ENCODE measurements at regions not wholly inside any gene's neighbourhood (a gene's known extent, or its start where the extent isn't known, plus 50 kb on each side); places are given as distances from the start of the nearest gene placed in this dataset.

- H3K4me2 ChIP-seq (ENCODE audit: low read length) = no peak overlapping the region
- BruUV-seq (replicated peaks) = no TSS peak
- H3K9me2 ChIP-seq (ENCODE audit: insufficient read depth, low read length) = no peaks in the 10 kb centered on the region
- no peaks in the 10 kb centered on the region for H3K9me3 ChIP-seq (ENCODE audit: low read length)
- POLR2A ChIA-PET = no interaction called here
- CTCF ChIA-PET (ENCODE audit: unreplicated experiment) = no interaction called here
- H3K36me3 ChIP-seq (ENCODE audit: insufficient read depth, low read length) = no peaks in the 10 kb centered on the region
- intact Hi-C loops (cut with micrococcal nuclease; ENCODE audit: unreplicated experiment) = no loop called here
- H2AFZ ChIP-seq (ENCODE audit: low read length) = no peak overlapping the region
- DNase-seq (ENCODE audit: low spot score) = no peak
- H4K20me1 ChIP-seq (ENCODE audit: insufficient read depth, low read length) = no peaks in the 10 kb centered on the region
- no peaks in the 10 kb centered on the region for H3K79me2 ChIP-seq (ENCODE audit: insufficient read depth, low read depth, low read length)
- H3K4me1 ChIP-seq (ENCODE audit: insufficient read depth, low read length, poor library complexity, severe bottlenecking) = no peaks in the 10 kb centered on the region
- no peak overlapping the region for H3K27ac ChIP-seq (ENCODE audit: low read depth, low read length, poor library complexity, severe bottlenecking)
- H3K4me3 ChIP-seq (ENCODE audit: low read depth, low read length, poor library complexity, severe bottlenecking) = no peak overlapping the region
- TF ChIP-seq EZH2phosphoT487 (IDR thresholded peaks at IDR 0.05; ENCODE audit: borderline replicate concordance, low read depth, low read length) (no peak), CTCF (conservative IDR thresholded peaks at IDR 0.05; ENCODE audit: low read length) (no peak)
Measured at GRCh38 chr16:7103056-7103455, 229.6 kb upstream of the RBFOX1 start.

- H4K20me1 ChIP-seq (ENCODE audit: insufficient read depth, low read length) = no peaks in the 10 kb centered on the region
- no peak overlapping the region for H3K4me2 ChIP-seq (ENCODE audit: low read length)
- H3K36me3 ChIP-seq (ENCODE audit: insufficient read depth, low read length) = no peaks in the 10 kb centered on the region
- H3K27ac ChIP-seq (ENCODE audit: low read depth, low read length, poor library complexity, severe bottlenecking) = no peak overlapping the region
- TF ChIP-seq EZH2phosphoT487 (IDR thresholded peaks at IDR 0.05; ENCODE audit: borderline replicate concordance, low read depth, low read length) = no peak
- no peak for TF ChIP-seq CTCF (conservative IDR thresholded peaks at IDR 0.05; ENCODE audit: low read length)
- CTCF ChIA-PET (ENCODE audit: unreplicated experiment) = no interaction called here
- H3K79me2 ChIP-seq (ENCODE audit: insufficient read depth, low read depth, low read length) = no peaks in the 10 kb centered on the region
- H3K4me3 ChIP-seq (ENCODE audit: low read depth, low read length, poor library complexity, severe bottlenecking) = no peak overlapping the region
- H3K9me2 ChIP-seq (ENCODE audit: insufficient read depth, low read length) = no peaks in the 10 kb centered on the region
- no TSS peak for BruUV-seq (replicated peaks)
- H3K4me1 ChIP-seq (ENCODE audit: insufficient read depth, low read length, poor library complexity, severe bottlenecking) = no peaks in the 10 kb centered on the region
- no peak for DNase-seq (ENCODE audit: low spot score)
- intact Hi-C loops (cut with micrococcal nuclease; ENCODE audit: unreplicated experiment) = no loop called here
- POLR2A ChIA-PET = interaction anchor here (0.7 kb wide), 1 partner anchor 11 kb away, joined by 4 read pairs; no protein-coding TSS in a partner anchor
- H3K9me3 ChIP-seq (ENCODE audit: low read length) = no peaks in the 10 kb centered on the region
- no peak overlapping the region for H2AFZ ChIP-seq (ENCODE audit: low read length)
Measured at GRCh38 chr16:7101054-7101453, 231.6 kb upstream of the RBFOX1 start.

GRCh38 chr16:7097518-7097917 lies 235.1 kb upstream of the RBFOX1 start:
- BruUV-seq (replicated peaks) = no TSS peak
- intact Hi-C loops (cut with micrococcal nuclease; ENCODE audit: unreplicated experiment) = no loop called here
- CTCF ChIA-PET (ENCODE audit: unreplicated experiment) = no interaction called here

More at GRCh38 chr16:7097518-7097917, 235.1 kb upstream of the RBFOX1 start:
- Histone ChIP-seq H3K9me3 (ENCODE audit: low read length) (no peaks in the 10 kb centered on the region), H3K4me1 (ENCODE audit: insufficient read depth, low read length, poor library complexity, severe bottlenecking) (no peaks in the 10 kb centered on the region), H3K4me3 (ENCODE audit: low read depth, low read length, poor library complexity, severe bottlenecking) (no peak overlapping the region), H4K20me1 (ENCODE audit: insufficient read depth, low read length) (no peaks in the 10 kb centered on the region), H3K4me2 (ENCODE audit: low read length) (no peak overlapping the region), H2AFZ (ENCODE audit: low read length) (no peak overlapping the region), H3K79me2 (ENCODE audit: insufficient read depth, low read depth, low read length) (no peaks in the 10 kb centered on the region), H3K27ac (ENCODE audit: low read depth, low read length, poor library complexity, severe bottlenecking) (no peak overlapping the region), H3K9me2 (ENCODE audit: insufficient read depth, low read length) (no peaks in the 10 kb centered on the region), H3K36me3 (ENCODE audit: insufficient read depth, low read length) (no peaks in the 10 kb centered on the region)
- POLR2A ChIA-PET = no interaction called here
- no peak for DNase-seq (ENCODE audit: low spot score)
- TF ChIP-seq EZH2phosphoT487 (IDR thresholded peaks at IDR 0.05; ENCODE audit: borderline replicate concordance, low read depth, low read length) (no peak), CTCF (conservative IDR thresholded peaks at IDR 0.05; ENCODE audit: low read length) (no peak)
